ENCODE measurements at regions not wholly inside any gene's neighbourhood (a gene's known extent, or its start where the extent isn't known, plus 50 kb on each side); places are given as distances from the start of the nearest gene placed in this dataset.

GRCh38 chr14:29518335-29518734 lies 409.3 kb downstream of the PRKD1 start:
- peaks cover 0 to 5% of the 10 kb centered on the region in 2 experiments for H3K9me3 ChIP-seq (ENCODE audit: control insufficient read depth in 2 of 2, low read length in 2 of 2)
- H3K27me3 ChIP-seq (ENCODE audit: control insufficient read depth, insufficient read depth, low read length), result no peaks in the 10 kb centered on the region
- H3K36me3 ChIP-seq (ENCODE audit: control insufficient read depth, insufficient read depth, low read length), result no peaks in the 10 kb centered on the region
- DNase-seq (no peak), ATAC-seq (ENCODE audit: low read depth in 2 of 2) (no peak)
- Mint-ChIP-seq H3K27me3 (no peaks in the 10 kb centered on the region), H3K4me1 (no peaks in the 10 kb centered on the region), H3K4me3 (no peak overlapping the region), H3K36me3 (no peaks in the 10 kb centered on the region), H3K27ac (no peak overlapping the region), H3K9me3 (peaks cover 2 to 23% (median 10%) of the 10 kb centered on the region in 7 donors)
- H3K4me3 ChIP-seq (ENCODE audit: low read depth, low read length), result no peak overlapping the region
- no peaks in the 10 kb centered on the region for H3K4me1 ChIP-seq (ENCODE audit: control insufficient read depth, insufficient read depth, low read length, poor library complexity, severe bottlenecking)
- no peak overlapping the region for H3K27ac ChIP-seq (ENCODE audit: insufficient read depth, low read length, poor library complexity, severe bottlenecking)

GRCh38 chr14:29521526-29522137 lies 406.0 kb downstream of the PRKD1 start:
- ATAC-seq (ENCODE audit: low read depth in 2 of 2), result no peak
- Histone ChIP-seq H3K9me3 (ENCODE audit: control insufficient read depth in 2 of 2, low read length in 2 of 2) (peaks cover 0 to 5% of the 10 kb centered on the region in 2 experiments), H3K4me3 (ENCODE audit: low read depth, low read length) (no peak overlapping the region), H3K27me3 (ENCODE audit: control insufficient read depth, insufficient read depth, low read length) (no peaks in the 10 kb centered on the region), H3K27ac (ENCODE audit: insufficient read depth, low read length, poor library complexity, severe bottlenecking) (no peak overlapping the region), H3K36me3 (ENCODE audit: control insufficient read depth, insufficient read depth, low read length) (no peaks in the 10 kb centered on the region), H3K4me1 (ENCODE audit: control insufficient read depth, insufficient read depth, low read length, poor library complexity, severe bottlenecking) (no peaks in the 10 kb centered on the region)
- Mint-ChIP-seq H3K4me3 (no peak overlapping the region), H3K36me3 (no peaks in the 10 kb centered on the region), H3K27me3 (no peaks in the 10 kb centered on the region), H3K27ac (no peak overlapping the region), H3K9me3 (peaks cover 2 to 14% (median 8%) of the 10 kb centered on the region in 7 donors), H3K4me1 (no peaks in the 10 kb centered on the region)
- no peak for DNase-seq
